Superior temporal gyrus (tissue), 1 donor: ENCODE measurements at regions not wholly inside any gene's neighbourhood (a gene's known extent, or its start where the extent isn't known, plus 50 kb on each side); places are given as distances from the start of the nearest gene placed in this dataset.

Experiments
- DNase-seq: peaks from one replicate; pipeline ENCODE4 v3.0.0-alpha.2; 2016; ENCODE audit errors: extremely low spot score

DNA sequence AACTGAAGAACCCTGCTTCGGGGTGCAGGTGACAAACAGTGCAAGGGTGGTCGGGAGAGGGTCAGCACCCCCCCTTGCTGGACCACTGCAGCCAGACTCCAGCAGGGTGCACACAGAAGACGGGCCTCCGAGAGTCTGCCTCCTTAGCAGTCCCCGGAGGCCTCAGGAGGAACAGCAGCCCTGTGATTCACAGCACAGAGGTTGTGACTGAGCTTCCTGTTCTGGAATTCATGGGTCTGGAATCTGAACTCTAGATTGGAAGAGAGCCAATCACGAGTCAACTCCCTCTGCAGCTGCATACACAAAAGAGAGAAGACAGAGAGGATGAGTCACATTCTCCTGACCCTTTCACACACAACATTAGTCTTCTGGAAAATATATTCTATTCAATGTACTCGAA is 249.0 kb upstream of the OPRM1 start:
- DNase-seq: no peak

DNA sequence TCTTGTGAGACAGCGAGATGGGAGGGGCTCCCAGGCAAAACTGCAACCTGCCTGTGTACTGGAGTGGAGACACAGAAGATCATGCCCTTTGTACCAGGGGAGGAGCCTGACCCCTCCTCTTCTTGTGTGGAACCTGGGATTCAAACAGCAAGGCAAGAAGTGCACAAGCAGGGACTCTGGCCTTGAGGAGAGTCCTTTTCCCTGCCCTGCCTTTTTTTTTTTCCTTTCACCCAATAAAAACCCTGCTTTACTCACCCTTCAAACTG is 251.8 kb upstream of the OPRM1 start:
- no peak for DNase-seq

DNA sequence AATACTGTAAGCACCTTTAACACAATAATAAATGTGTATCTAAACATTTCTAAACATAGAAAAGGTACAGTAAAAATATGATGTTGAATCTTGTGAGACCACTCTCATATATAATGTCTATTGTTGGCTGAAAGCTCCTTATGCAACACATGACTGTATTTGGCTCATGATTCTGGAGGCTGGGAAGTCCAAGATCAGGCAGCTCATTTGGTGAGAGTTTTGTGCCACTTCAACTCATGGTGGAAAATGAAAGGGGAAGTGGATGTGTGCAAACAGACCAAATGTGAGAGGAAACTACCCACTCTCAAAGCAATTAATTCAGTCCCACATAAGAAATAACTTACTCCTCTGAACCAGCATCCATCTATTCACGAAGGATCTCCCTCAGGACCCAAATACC is 257.7 kb upstream of the OPRM1 start:
- DNase-seq: no peak

DNA sequence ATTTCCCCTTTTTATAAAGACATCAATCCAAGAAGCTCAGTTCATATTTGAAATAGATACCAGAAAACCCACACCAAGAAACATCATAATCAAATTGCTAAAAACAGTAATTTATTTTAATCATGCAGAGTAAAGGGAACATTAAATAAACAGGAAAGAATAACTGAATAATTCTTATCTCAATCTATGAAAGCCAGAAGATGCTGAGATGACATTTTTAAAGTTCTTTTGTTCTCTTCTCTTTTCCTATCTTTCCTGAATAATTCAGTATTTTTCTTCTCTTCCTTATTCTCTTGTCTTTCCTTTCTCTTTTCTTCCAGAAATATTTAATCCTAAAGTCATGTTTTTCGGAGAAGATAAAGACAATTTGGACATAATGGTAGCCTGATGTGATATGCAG is 259.0 kb upstream of the OPRM1 start:
- DNase-seq: no peak

GRCh38 chr6:153778216-153778615 is 260.8 kb upstream of the OPRM1 start:
- DNase-seq: no peak

DNA sequence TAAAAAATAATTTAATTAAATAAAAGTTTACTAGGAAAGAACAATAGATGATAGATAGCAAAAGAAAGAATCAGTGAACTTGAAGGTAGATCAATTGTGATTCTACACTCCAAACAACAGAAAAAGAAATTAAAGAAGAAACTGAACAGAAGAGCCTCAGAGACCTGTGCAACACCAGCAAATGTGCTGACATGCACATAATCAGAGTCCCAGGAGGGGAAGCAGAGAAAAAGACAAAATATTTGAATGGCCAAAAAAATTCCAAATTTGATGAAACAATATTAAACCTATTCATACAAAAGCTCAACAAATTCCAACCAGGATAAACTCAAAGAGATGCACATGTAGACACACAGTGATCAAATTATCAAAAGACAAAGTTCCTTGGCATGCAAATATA is 267.5 kb upstream of the OPRM1 start:
- no peak for DNase-seq

DNA sequence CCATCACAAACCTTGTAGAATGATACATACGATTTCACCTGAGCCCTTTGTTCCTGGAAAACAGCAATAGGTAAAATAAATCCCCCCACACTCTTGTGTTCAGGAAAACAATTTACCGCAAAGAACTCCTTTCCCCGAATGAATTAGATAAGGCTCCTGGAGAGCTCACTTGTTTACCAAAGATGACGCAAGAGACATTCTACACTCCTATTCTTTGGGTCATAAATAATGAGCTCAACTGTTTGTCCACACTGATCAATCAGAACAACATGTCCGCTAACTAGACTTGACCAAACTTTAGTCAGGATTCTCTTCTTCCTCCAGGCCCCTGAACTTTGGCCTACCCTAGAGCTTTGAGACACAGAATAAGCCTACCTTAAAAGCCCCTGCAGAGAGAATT is 271.9 kb upstream of the OPRM1 start:
- no peak for DNase-seq

DNA sequence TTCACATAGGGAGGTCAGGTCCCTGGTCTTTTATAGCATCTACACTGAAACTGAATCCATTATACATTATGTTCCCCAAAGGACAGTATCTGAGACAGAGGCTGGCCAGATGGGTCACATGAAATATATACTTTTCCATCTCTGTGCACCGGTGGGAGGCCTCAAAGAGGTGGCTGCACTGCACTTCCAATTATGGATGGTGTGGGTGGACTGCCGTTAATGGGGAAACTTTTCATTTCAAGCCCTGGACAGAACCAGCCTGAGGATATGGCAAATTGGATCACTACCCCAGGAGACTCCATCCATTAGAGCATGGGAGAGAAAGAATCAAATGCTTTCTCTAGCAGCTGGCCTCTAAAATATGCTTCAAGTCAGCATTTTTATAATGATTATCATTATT is 280.5 kb upstream of the OPRM1 start:
- DNase-seq: no peak

GRCh38 chr6:153735761-153736160 is 303.3 kb upstream of the OPRM1 start:
- DNase-seq: no peak

GRCh38 chr6:153729189-153729588 is 309.9 kb upstream of the OPRM1 start:
- no peak for DNase-seq

DNA sequence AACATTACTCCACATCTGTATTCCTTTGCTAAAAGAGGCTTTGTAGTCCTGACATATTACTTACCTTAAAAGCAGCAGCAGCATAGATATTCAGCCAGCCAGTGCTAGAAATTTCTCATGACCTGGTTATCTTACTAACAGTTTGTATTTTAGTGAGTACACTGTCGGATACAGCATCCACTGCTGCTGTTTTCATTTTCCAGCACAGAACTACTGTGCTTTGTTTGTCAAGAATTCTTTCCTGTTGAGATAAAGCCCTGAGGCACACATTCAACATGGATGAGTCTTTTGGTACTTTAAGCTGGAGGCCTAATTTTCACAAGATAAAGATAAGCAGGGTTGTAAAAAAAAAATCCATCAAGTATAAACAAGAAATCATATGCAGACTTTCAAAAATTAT is 311.2 kb upstream of the OPRM1 start:
- DNase-seq: no peak

DNA sequence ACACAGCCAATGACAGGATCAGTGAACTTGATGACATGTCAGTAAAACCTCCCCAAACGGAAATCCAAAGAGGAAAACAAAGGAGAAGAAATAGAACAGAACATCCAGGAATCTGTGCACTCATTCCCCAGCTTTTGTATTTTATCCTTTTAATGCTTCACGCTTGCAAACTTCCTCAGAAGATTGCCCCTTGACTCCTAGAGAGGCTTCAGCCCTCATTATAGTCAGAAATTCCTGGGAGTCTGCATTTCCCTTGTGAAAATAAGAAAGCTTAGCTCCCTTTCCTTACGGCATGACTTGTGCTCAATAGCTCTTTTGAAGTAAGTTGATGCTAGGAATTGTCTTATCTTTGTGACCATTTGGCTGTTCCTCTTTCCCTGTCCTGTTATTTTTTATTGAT is 313.6 kb upstream of the OPRM1 start:
- DNase-seq: no peak

DNA sequence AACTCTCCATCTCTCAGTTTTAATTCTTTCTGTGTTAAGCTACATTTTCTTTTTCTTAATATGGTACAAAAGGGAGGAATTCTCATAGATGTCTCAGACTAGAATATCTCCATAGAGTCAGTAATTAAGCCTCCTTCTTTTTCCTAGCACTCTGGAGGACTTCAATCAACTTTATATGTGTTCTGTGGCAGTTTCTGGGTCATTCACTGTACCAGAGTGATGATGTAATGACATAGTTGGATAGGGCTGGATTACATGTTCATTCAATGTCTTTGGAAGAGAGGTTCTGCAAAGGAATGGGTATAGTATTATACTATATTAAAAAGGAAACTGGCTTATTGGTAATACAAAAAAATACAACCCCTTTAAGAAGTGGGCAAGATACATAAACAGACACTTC is 318.3 kb upstream of the OPRM1 start:
- DNase-seq: no peak

GRCh38 chr6:153705429-153705828 is 333.6 kb upstream of the OPRM1 start:
- no peak for DNase-seq

DNA sequence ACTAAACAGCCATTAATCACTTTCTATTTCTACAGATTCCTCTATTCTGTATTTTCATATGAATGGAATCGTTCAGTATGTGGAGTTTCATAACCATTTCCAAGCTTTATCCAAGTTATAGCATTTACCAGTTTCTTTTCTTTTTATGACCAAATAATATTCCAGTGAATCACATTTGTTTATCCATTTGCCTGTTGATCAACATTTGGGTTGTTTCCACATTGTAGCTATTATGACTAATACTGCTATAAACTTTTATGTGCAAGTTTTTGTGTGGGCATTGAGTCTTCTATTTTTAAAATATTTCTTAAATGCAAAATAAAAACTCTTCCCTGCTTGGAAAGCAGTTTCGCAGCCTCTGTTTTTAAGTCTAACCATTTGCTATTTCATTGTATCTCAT is 336.4 kb upstream of the OPRM1 start:
- no peak for DNase-seq

DNA sequence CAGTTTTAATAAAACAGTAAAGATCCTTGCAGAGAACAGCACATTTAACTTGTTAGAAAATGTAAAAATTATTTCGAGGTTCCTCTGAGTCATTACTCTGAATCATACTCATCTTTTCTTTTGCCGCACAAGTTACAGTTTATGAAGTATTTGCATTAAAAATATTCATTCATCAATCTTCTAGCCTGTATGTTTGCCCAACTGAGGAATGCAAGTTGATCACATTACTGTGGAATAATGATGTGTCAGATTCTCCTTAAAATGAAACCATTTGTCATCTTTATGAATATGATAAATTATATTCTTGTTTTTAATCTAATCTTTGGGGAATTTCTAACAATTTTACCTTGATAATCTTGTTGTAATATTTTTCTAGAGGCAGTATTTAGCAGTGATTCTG is 340.4 kb upstream of the OPRM1 start:
- no peak for DNase-seq

DNA sequence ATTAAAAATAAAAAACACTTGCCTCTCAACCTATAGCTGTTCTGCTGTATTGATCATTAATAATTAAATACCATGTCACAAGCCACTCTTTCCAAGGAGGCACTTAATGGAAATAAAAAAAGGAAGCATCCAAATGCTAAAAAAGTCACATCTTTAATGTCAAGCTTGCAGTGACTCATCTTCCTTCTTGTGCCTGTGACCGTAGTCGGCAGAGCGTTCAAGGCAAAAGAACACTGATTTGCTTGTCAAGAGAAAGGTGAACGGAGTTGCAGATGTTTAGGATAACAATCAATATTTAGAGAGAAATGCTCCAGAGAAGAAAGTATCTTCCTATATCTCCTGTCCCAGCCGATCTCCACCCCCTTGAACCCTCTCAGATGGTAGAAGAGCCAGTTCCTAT is 341.0 kb upstream of the OPRM1 start:
- no peak for DNase-seq

- no peak for DNase-seq
Measured at GRCh38 chr6:153677522-153677921, 361.5 kb upstream of the OPRM1 start.

GRCh38 chr6:153673750-153674149 is 365.3 kb upstream of the OPRM1 start:
- DNase-seq: no peak

GRCh38 chr6:153673225-153673624 is 365.8 kb upstream of the OPRM1 start:
- DNase-seq: no peak

DNA sequence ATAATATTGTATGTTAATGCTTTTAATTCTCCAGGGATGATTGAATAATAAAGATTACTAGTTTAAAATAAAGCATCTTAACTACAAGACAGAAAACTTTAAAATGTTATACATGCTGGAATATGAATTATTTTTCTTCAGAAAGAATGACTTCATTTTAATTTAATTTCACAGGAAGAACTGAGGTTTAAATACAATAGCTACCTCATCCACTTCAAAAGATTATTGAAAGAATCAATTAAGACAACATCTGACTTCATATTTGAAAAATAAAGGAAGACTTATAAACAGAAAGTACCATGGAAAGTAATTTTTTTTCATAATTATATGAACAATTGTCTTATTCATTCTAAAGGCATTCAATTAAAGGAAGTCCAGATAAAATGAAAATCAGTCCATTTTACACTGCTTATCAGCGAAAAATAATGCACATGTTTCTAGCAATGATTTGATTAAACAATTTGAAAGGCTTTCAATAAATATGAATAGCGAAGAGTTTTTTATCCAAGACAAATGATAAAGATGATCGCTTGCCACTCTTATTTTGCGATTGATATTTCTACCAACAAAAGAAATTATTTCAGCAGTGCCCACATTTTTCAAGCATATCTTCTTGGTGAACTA is 368.5 kb upstream of the OPRM1 start:
- DNase-seq: no peak

DNA sequence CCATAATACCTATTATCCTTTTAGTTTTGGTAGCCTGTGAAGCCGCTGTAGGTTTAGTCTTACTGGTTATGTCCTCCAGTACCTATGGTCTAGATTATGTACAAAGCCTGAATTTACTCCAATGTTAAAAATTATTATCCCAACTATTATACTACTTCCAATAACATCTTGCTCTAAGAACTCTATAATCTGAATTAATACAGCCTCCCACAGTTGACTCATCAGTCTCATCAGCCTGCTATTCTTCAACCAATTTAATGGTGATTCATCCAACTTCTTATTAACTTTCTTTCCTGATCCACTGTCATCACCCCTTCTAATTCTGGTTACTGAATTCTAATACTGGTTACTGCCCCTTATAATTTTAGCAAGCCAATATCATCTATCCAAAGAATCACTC is 370.3 kb upstream of the OPRM1 start:
- no peak for DNase-seq

GRCh38 chr6:153662982-153663381 is 376.1 kb upstream of the OPRM1 start:
- DNase-seq: no peak

GRCh38 chr6:153645326-153645725 is 393.7 kb upstream of the OPRM1 start:
- no peak for DNase-seq

GRCh38 chr6:153644000-153644399 is 395.0 kb upstream of the OPRM1 start:
- no peak for DNase-seq
